Activated CD4-positive, alpha-beta T cell treated with anti-CD3 and anti-CD28 coated beads, Interleukin-2, amount 50 U/mL, for 48 hours (primary cell): ENCODE measurements at regions not wholly inside any gene's neighbourhood (a gene's known extent, or its start where the extent isn't known, plus 50 kb on each side); places are given as distances from the start of the nearest gene placed in this dataset.

ENCODE experiments used
- DNase-seq, 2 experiments: peaks; one replicate each; pipeline ENCODE4 v3.0.0-alpha.2; 2020

- no peak for DNase-seq
Measured at GRCh38 chr3:87175732-87176131, 51.4 kb upstream of the CHMP2B start.

DNA sequence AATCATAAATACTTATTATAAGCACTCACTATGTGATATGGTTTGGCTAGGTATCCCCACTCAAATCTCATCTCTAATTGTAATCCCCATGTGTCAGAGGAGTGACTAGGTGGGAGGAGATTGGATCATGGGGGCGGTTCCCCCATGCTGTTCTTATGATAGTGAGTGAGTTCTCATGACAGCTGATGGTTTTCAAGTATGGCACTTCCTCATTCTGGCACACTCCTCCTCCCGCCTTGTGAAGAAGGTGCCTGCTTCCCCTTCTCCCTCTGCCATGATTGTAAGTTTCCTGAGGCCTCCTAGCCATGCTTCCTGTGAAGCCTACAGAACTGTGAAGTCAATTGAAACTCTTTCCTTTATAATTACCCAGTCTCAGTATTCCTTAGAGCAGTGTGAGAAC, 53.3 kb upstream of the CHMP2B start:
- DNase-seq = no peak

DNA sequence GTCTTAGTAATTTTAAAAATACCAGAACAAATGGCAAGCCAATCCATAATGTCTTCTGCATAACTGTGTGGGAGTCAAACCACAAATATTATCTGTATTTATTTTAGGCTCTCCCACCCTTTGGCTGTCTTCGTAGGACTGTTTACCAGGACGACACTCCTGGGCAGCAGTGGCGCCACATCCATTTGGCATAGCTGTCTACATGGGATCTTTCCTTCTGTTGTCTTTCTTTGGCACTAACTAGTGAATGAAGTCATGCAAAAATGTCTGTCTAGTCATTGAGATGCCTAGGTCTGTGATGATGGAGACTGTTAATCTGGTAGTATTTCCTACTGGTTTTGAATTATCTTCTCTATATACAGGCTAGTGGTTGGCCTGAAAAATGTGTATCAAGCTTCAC, 54.0 kb upstream of the CHMP2B start:
- DNase-seq = no peak

- DNase-seq = peak in 1 of 2 experiments; percentile 8
Measured at GRCh38 chr3:87167628-87168456, 59.3 kb upstream of the CHMP2B start.

DNA sequence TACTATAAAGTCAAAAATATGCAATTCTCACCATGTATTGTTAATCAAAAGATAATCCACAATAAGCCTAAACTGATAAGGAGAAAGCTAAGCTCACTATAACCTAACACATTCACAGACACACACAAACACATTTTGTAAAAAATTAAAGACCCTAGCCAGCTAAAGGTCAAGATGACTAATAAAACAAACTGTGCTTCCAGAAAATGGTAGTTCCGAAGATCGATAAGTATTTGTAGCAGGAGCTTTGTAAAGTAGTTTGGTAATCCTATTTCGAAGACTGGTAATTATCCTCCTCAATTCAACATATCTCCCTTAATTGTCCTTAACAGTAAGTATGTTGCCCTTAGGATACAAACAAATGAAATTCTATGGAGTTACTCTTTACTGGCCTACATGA, 62.9 kb upstream of the CHMP2B start:
- no peak for DNase-seq

DNA sequence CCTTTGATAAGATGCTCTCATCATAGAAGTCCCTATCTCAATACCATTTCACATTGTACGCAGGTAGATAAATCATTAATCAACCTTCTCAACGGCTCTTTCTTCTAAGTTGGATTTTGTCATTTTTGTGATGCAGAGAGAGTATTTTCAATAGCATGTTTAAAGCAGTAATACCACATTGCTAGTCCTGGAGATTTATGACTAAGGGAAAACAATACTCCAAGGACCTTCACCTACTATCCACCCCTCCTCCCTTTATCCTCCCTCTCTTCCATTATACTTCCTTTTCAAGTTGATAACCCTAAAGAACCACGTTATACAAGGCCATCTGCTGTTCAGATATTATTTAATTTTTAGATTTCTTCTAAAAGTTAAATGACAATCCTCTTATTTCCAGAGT, 65.3 kb upstream of the CHMP2B start:
- no peak for DNase-seq

GRCh38 chr3:87161417-87161816, 65.7 kb upstream of the CHMP2B start:
- DNase-seq = no peak

DNA sequence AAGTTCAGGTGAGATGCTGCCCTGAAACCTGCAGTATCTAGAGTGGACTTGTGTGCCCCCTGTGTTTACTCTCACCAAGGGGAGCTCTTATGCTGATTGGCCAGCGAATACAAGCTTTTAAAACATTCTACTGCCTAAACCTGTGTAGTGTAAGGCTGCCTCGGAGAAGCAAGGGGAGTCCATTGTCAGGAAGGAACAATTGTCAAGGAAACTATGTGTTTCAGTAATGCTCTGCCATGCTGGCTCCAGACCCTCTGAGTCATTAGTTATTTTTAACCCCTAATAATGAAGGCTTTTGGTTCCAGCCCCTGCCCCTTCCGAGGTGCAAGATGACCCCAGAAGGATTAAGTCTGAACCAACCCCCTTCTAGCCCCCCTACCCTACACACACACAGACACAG, 66.1 kb upstream of the CHMP2B start:
- no peak for DNase-seq

- no peak for DNase-seq
Measured at GRCh38 chr3:87158823-87159222, 68.3 kb upstream of the CHMP2B start.

DNA sequence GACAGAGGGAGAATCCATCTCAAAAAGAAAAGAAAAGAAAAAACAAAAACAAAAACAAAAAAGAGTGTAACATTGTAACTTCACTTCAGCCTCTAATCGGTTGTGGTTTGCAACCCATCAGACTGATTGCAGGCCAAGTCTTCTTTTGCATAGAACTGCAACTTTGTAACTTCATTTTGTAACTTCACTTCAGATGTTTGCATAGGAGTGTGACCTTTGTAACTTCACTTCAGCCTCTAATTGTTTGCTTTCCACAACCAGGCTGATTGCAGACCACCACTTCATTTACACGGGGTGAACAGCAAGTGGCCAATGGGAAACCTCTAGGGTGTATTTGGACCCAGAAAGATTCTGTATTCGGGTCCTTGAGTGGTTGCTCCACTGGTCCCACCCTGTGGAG, 79.1 kb upstream of the CHMP2B start:
- no peak for DNase-seq

DNA sequence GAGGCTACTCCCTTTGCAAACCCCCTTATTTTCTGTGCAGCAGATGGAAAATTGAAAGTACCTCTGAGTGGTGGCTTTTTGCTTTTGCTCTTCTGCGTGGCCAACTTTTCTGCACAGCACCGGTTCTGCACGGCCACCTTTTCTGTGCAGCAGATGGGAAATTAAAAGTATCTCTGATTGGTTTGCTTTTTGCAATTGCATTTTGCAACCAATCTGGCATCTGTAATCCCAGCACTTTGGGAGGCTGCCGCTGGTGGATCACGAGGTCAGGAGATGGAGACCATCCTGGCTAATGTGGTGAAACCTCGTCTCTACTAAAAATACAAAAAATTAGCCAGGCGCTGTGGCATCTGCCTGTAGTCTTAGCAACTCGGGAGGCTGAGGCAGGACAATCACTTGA, 79.5 kb upstream of the CHMP2B start:
- no peak for DNase-seq

DNA sequence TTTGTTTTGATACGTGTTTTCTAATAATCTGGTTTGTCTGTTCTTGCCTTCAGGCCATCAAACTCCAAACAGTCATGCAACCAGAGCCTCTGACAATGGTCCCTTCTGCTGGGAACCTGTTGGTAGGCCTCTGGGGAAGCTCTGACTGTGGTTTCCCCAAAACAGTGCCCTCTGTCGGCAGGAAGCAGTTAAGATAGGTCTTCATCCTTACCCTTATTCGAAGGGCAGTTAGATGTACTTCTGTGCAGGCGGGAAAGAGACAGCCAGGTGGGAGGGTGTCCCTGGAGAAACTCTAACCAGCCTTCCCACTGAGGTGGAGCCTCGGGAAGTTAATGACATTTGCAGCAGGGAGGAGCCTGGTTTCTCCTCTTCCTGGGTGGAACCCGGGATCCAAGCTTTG, 81.6 kb upstream of the CHMP2B start:
- peak; percentile 4 to 5 for DNase-seq

DNA sequence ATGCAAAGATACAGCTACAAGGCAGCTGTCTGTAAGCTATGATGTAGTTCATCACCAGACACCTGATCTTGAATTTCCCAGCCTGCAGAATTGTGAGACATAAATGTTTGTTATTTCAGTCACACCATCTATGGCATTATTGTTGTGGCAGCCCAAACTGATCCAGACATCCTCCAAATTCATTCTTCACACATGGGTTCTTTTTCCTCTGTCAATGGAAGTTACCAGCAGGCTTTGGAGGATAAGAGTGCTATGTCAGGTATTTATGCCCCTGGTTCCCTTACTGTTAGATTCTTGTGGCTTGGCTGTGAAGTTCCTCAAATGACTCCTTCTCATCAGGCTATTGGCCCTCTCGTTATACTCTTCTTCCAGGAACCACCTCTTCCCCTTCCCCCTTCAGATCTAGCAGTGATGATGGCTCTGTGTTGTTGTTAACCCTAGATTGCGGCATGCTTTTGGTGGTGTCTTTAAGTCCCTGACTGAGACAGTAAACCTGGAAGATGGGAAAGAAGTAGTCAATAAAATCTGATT, 91.0 kb upstream of the CHMP2B start:
- no peak for DNase-seq

DNA sequence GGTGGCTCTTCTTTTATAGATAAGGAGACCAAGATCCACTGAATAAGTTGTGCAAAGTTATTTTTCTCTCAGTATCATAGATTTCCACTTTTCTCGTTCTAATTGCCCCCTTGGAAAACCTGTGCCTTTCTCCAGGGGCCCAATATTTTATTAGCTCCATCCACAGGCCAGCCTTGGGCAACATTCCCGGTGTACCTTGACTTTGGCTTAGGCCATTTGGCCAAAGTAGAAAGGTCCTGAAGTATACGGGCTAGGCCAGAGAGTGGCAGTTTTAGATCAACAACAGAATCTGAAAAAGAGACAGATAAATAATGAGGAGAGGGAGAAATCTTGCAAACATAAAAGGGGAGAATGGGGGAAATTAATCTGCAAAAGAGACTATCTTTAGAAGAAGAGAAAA, 91.7 kb upstream of the CHMP2B start:
- no peak for DNase-seq

DNA sequence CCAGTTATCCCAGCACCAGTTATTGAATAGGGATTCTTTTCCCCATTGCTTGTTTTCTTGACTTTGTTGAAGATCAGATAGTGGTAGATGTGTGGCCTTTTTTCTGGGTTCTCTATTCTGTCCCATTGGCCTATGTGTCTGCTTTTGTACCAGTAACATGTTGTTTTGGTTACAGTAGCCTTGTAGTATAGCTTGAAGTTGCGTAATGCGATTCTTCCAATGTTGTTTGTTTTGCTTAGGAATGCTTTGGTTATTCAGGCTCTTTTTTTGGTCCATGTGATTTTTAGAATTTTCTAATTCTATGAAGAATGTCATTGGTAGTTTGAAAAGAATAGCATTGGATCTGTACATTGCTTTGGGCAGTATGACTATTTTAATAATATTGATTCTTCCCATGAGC, 94.3 kb upstream of the CHMP2B start:
- no peak for DNase-seq

- no peak for DNase-seq
Measured at GRCh38 chr3:87128006-87128405, 99.1 kb upstream of the CHMP2B start.

- no peak for DNase-seq
Measured at GRCh38 chr3:87127281-87127680, 99.8 kb upstream of the CHMP2B start.

DNA sequence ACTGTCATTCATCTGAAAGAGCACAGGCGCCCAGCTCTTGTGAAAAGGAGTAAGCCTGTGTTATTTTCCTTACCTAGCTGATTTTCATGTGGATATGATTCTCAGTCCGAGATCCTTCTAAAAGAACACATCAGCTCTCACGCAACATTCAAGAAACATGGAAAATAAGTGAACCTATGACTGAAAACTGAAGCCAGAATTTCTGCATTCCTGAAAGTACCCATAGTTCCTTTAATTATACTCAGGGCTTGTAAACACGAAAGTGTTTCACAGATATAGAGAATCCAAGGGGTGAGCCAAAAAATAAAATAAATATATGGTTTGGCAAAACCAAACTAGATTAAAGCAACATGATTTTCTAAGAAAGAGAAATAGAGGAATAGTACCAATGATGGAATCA, 100.8 kb upstream of the CHMP2B start:
- no peak for DNase-seq

GRCh38 chr3:87125116-87125515, 102.0 kb upstream of the CHMP2B start:
- DNase-seq = no peak

DNA sequence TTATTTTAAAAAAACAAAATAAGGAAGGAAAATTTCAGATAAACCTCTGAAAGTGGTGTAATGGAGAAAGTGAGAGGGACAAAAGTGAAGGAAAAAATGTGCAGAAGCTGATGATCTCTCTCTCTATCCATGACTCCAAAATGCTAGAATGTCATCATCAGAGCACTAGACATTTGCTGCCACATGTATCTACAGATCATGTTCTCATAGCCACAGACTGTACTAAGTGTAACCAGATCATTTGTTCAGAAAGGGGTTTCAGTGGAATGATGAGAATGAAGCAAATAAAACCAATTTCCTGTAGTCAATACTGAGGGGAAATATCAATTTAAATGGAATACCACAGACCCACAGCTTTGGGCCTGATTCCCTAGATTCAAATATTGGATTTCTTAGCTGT, 104.3 kb upstream of the CHMP2B start:
- DNase-seq = no peak

DNA sequence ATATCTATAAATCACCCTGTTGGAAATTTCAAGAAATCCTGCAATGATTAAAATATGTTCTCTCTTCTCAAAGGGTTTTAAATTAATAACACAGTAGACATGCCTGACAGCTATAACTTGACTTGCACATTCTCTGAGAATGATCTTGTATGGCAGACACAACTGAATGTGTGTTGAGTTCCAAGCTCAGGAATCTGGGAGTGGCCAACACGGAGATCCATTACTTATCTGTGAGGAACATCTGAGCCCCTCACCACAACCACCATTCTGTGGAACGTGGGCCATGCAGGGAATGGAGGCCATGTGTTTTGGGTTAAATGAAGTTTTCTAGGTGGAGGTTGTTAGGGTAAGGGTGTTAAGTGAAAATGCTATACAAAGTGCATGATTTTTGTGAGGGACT, 105.3 kb upstream of the CHMP2B start:
- no peak for DNase-seq

DNA sequence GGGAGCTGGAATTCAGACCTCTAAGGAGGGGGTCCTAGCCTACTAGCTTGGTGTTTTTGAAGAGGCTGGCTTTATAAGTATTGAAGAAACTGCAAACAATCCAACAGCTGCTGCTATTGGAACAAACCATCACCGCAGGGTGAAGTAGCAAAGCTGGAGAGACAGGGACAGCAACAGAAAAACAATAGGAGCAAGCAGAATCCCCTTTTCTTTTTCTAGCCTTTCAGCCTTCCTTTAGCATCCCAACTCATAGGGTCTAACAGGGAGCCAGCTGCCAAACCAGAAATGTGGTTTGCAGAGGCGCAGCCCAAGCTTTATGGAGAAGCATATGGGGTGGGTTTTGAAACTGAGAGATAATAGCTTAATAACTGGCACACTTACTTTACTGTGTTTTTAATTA, 106.2 kb upstream of the CHMP2B start:
- DNase-seq = no peak

DNA sequence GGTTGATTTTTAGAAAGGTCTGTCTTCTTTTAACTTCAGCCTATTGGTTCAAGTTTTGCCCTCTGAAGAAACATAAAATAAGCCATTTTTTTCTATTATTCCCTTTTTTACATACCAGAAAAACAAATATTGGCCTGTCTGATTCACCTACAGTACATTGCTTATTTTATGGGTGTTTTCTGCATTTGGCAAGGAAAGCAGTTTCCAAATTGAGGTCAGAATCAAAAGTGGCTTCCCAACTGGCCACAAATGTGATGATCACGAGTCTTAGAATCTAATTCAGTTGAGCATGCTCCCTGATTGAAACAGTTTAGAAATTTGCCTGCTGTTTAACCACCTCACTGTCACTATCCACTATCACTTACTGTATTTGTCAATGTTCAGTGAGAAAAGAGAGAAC, 106.9 kb upstream of the CHMP2B start:
- no peak for DNase-seq

GRCh38 chr3:87109465-87109864, 117.6 kb upstream of the CHMP2B start:
- no peak for DNase-seq
